Fibroblast of villous mesenchyme (primary cell): ENCODE measurements at regions not wholly inside any gene's neighbourhood (a gene's known extent, or its start where the extent isn't known, plus 50 kb on each side); places are given as distances from the start of the nearest gene placed in this dataset.

Source experiments
- DNase-seq: peaks from one replicate; pipeline ENCODE4 v3.0.0-alpha.2; 2010; ENCODE audit warnings: low read depth
- H3K4me3 ChIP-seq: 2 replicates; pipeline ENCODE4 v1.5.1; 2011; ENCODE audit warnings: low read depth, mild to moderate bottlenecking, low read length
- TF ChIP-seq, protein P1 (sequence below): IDR thresholded peaks from 2 replicates; pipeline ENCODE4 v1.5.1; 2012; ENCODE audit warnings: low read depth, mild to moderate bottlenecking, low read length; ENCODE audit not compliant: insufficient read depth

- H3K4me3 ChIP-seq, result no peak overlapping the region
- TF ChIP-seq, protein P1, sequence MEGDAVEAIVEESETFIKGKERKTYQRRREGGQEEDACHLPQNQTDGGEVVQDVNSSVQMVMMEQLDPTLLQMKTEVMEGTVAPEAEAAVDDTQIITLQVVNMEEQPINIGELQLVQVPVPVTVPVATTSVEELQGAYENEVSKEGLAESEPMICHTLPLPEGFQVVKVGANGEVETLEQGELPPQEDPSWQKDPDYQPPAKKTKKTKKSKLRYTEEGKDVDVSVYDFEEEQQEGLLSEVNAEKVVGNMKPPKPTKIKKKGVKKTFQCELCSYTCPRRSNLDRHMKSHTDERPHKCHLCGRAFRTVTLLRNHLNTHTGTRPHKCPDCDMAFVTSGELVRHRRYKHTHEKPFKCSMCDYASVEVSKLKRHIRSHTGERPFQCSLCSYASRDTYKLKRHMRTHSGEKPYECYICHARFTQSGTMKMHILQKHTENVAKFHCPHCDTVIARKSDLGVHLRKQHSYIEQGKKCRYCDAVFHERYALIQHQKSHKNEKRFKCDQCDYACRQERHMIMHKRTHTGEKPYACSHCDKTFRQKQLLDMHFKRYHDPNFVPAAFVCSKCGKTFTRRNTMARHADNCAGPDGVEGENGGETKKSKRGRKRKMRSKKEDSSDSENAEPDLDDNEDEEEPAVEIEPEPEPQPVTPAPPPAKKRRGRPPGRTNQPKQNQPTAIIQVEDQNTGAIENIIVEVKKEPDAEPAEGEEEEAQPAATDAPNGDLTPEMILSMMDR, result no peak
Measured at GRCh38 chr14:29223947-29224346, 457.4 kb downstream of the FOXG1 start.

DNA sequence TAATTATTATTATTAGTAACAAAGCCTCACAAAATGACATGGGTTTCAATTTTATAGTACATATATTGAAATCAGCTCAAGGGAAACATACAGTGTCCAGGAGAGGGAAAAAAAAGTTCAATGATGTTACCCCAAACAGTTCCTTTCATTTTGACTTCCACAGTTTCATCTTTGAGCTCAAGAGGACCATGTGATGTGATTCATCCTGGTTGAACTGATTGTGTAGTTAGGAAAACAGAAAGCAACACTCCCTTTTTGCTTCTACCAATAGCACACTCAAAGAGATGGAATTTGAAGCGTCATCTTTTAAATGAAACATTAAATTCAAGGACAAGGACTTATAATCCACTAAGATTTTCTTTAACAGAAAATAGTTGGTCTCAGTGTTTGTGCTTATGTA is 461.0 kb downstream of the FOXG1 start:
- DNase-seq, result peak; percentile 39
- TF ChIP-seq, protein P1, result no peak
- no peak overlapping the region for H3K4me3 ChIP-seq

More at GRCh38 chr14:29223947-29224346, 457.4 kb downstream of the FOXG1 start:
- no peak for DNase-seq

DNA sequence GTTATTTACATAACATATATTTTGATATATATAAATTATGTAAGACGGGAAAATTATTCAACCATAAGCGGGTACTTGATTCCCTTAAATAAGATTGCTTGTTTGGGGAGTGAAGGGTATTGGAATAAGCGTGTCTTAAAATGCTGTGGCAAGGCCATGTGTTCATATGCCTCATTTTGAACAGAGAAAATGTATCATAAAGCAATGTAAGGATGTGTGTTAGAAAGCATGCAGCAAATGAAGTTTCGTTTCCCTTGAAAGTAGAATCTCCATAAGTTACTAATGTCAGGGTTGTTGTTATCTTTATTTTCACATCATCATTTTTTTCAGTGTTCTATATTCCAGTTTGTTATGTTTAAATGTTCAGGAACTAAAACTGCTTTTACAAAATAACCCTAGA is 465.6 kb downstream of the FOXG1 start:
- TF ChIP-seq, protein P1, result no peak
- no peak overlapping the region for H3K4me3 ChIP-seq
- no peak for DNase-seq

- TF ChIP-seq, protein P1, result no peak
- no peak for DNase-seq
Measured at GRCh38 chr14:29232711-29233110, 466.1 kb downstream of the FOXG1 start.

DNA sequence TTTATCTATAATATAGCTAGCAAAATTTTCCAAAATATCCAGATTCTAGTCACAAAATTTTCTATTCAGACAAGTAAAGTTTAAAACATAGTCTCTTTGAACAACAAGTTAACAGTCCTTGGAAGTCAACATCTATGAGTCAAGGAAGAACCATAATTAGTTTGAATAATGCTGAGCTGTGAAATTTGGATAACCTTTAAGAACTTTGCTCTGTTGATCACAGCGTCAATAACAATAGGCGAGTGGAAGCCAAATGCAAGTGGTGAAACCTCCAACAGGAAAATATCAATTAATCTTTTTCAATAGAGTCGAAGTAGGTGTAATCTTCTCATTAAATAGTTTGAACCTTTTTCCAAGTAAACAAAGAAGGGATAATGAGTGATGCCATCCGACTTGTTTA is 466.6 kb downstream of the FOXG1 start:
- TF ChIP-seq, protein P1, result no peak
- no peak for DNase-seq
- H3K4me3 ChIP-seq, result no peak overlapping the region

More at GRCh38 chr14:29232711-29233110, 466.1 kb downstream of the FOXG1 start:
- no peak overlapping the region for H3K4me3 ChIP-seq

DNA sequence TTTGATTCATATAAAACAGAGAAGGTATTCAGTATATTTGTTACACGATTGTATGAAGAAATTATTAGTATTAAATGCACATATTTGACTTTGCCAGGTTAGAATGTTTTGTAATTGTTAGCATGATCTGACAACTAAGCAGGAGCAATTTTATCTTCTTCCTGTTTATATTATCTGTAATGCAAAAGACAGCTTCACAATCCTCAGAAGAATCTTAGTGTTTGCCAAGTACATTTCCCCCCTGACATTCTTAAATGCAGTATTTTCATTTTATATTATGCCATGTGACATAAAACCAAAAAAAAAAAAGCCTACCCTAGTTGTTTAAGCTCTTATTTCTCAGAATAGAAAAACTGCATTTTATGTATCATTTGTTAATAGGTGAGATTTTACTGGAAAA is 469.4 kb downstream of the FOXG1 start:
- peak; percentile 36 for DNase-seq
- TF ChIP-seq, protein P1, result no peak
- H3K4me3 ChIP-seq, result no peak overlapping the region

DNA sequence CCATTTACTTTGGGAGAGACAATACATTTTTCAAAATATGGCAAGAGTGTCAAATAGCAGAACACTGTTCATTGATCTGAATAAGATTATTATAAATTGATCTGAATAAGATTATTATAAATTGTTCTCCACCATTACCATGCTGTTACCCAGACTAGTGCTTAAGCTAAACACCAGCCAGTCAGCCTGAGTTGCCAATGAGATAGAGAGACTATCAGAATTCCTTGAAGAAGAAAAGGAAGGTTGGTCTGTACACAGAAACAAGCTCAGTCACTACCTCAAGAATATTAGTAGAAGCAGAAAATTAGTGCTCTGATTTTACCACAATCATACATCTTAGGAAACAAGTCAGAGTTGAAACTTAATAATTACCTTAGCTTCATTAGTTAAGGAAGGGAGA is 469.8 kb downstream of the FOXG1 start:
- TF ChIP-seq, protein P1, result no peak
- H3K4me3 ChIP-seq, result no peak overlapping the region
- no peak for DNase-seq
